DMS114 treated with DMSO at 0.1 percent for 48 hours (cell line): ENCODE measurements at regions not wholly inside any gene's neighbourhood (a gene's known extent, or its start where the extent isn't known, plus 50 kb on each side); places are given as distances from the start of the nearest gene placed in this dataset.
"Not testable (repeated sequence)": the region's sequence is repeated elsewhere in the genome, so short reads cannot be mapped to it uniquely, and the experiment has no call there.

Source experiments
- DNase-seq: peaks from one replicate; lab custom pipeline; 2025; ENCODE audit not compliant: unreplicated experiment; lab: John Stamatoyannopoulos, UW

DNA sequence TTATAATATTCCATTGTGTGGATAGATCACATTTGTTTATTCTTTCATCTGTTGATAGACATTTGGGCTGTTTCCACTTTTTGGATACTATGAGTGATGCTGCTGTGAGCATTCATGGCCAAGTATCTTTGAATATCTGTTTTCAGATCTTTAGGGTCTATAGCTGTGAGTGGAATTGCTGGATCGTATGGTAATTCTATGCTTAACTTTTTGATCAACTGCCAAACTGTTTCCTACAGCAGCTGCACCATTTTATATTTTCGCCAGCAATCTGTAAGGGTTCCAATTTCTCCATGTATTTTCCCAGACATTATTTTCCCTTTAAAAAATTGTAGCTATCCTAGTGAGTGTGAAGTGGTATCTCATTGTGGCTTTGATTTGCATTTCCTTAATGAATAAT lies 238.1 kb downstream of the AACS start:
- DNase-seq = no peak

DNA sequence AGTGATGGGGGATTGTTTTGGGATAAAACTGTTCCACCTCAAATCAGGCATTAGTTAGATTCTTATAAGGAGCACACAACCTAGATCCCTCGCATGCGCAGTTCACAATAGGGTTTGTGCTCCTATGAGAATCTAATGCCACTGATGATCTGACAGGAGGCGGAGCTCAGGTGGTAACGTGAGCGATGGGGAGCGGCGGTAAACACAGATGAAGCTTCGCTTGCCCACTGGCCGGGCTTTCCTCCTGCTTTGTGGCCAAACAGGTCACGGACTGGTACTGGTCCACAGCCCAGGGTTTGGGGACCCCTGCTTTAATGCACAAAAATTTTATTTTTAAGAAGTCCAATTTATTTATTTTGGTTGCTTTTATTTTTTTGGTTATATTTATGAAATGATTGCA lies 238.8 kb downstream of the AACS start:
- DNase-seq = no peak

DNA sequence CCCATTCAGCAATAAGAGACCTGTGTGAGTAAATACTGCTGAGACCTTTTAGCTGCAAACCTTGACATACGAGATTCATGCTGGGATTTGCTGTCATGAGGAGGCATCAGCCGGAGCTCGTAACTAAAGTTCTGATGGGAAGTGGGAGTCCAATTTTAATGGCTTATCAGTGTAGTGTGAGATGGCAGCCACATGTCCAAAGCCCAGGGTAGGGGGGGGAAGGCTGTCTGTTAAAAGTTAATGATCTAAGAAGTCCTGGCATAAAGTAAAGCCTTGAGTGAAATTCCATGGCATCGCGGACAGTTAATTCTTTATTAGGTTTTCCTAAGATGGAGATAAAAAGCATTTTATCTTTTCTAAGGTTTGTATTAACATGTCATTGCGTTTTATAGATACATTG lies 240.0 kb downstream of the AACS start:
- no peak for DNase-seq

DNA sequence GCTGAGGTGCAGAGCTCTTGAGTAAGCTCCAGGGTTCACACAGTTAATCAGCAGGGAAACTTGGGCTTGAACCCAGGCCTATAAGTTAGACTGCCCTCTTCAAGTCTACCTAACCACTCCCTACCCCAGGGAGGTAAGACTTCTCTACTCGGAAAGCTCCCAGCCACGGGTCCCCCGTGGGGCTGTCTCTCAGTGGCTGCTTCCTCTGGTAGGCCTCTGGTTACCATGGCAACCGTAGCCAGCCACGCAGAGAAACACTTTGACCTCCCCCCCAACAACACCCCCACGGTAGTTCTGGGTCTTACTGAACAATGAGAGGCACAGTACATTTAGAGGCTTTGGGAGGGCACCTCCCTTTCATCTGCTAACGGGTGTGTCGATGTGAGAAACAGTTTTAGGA lies 245.2 kb downstream of the AACS start:
- DNase-seq = no peak

DNA sequence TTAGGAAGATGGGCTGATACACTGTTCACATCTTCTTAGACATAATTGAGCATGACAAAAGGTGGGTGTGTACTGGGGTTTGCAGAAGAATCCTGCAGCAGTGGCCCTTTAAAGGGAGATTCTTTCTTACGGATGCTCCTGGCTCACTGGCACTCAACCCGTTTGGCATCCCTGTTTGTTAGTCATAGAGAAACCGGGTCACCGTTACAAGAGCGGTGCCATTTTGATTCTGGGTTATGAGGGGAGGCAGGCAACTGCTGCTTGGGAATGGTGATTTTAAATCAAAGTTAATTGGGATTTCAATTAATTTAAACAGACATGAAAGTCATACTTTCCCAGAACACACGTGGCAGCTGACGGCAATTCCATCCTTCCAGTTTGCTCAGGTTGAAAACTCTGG lies 245.8 kb downstream of the AACS start:
- DNase-seq = no peak

DNA sequence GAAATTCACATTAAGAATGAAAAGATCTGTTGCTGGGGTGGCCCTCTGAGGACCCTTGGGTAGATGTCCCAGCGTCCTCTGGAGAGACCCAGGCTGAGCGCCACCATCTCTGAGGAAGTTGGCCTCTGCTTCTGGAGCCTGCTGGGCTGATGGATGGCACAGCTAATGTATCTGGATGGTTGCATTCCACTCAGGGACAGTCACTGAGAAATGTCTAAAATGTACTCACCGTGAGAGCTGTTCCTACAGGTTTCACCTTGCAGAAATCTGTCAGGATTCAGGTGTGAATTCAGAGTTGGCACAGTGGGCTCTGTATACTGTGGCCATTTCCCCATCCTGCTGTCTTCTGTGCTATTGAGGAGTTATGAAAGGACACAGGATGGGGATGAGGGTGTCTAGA lies 247.2 kb downstream of the AACS start:
- no peak for DNase-seq

DNA sequence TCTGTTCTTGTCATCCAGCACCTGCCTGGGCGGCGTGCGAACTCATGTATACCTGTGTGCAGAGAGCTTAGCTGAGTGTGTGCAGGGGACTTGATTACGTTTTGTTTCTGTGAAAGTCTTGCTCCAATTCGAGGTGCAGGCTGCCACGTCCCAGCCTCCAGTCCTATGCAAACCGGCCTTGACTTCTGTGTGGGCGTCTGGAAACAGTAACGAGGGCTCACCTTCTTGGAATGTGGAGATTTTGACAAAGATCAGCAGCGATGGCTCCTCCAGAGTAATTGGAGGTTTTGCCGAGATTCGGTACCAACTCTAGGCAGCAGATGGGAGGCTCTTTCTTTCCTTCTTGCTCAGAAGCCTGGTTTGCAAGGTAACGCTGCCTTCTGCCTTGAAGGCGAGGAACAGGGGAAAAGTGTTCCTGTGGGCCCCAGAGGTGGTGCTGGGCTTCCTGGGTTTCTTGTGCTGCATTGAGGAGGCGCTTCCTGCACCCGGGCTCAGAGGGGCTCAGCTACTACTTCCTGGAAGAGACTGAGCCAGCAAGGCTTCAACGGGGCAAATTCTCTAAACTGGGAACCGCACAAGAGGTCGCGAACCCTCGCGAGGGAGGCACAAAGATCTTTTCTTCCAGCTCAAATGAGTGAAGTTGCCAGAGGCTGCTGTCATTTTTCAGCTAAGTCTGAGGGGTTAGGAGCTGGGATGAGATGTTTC lies 249.0 kb downstream of the AACS start:
- no peak for DNase-seq

DNA sequence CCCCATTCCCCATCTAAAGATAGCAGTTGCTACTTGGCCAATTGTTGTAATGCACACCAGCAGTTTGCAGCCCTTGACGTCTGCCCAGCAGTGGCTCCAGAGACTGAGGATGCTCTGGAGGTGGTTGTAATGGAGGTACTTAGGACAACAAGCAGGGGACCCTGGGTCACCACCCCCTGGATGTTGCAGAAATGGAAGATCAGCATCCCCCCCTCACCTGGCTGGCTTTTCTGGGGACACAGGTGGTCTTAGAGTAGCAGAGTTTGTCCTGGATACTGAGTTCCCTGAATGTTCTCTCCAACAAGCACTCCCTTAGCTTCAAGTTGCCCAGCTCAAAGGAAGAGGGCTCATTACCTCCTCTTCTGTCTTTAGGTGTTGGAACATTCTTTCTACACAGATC lies 250.5 kb downstream of the AACS start:
- no peak for DNase-seq

DNA sequence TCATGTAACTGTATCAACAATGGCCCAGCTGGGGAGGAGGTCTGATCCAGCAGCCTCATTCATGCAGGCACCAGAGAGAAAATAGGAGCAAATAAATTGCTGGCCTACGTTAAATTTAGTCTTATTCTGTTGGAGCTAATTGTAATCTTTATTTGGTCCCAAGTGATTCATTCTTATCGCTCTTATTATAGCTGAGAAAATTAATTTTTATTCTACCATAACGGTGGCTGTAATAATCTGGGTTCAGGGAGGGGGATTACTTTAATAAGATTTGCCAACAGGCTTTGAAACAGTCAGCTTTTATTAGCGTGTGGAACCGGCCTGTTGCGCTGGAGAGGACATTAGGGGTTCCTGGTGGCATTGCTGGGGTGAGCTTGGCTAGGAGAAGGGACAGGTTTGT lies 254.9 kb downstream of the AACS start:
- DNase-seq = no peak

DNA sequence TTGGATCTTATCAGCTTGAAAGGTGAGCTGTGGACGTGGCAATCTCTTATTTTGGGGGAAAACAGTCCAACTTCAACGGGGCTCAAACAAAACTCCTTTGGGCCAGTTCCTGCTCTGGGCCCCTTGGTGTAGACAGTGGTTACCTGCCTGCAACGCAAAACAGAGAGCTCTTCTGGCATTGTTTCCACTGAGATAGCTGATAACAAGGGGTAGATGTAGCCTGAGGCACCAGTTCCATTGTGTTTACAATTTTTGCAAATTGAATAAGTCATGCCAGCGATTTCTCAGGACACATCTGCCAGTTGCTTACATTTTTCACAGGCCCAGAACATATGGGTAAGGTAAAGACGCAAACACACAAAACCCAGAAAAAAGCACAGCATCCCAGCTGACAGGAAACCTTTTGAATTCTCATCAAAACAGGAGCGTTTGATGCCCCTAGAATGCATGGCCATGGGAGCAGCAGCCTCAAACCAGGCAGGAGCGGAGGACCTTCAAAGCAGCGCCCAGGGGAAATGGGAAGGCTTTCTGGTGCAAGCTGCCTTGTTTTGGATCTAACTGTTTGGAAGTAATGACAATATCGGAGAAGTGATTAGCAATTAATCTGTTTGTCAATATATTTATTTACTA lies 259.7 kb downstream of the AACS start:
- no peak for DNase-seq

DNA sequence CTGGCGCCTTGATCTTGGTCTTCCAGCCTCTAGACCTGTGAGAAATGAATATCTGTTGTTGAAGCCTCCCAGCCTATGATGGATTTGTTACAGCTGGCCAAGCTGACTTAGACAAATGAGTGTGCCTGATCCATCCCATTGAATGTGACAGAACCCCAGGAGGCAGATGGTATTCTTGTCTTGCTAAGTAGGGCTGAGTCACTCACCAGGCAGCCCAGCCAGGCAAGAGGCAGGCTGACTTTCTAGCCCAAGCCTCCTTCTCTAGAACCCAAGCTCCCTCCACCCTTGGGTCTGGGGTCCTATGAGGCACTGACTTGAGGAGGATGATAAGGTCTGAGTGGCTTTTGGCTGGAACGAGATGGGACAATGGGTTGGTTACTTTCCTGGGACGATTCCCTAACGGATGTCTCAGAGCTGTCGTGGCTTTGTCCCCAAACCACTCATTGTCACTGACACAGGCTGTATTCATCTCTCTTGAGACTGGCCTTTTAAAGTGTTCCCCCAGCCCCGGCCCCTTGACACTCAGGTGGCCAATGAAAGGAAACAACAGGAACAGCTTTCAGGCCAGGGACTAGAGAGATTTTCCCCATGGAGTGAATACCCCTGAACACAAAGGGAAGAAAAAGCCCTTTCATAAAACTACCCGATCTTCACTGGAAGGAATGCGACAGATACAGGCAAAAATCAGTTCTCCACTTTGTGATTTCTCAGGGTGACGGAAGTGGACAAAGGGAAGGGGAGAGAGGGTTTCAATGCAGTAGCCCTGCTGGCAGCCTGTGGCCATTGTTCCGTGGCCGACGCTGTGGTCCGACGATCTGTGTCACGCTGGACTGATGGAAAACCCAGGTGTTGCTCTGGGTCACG lies 264.2 kb downstream of the AACS start:
- no peak for DNase-seq

DNA sequence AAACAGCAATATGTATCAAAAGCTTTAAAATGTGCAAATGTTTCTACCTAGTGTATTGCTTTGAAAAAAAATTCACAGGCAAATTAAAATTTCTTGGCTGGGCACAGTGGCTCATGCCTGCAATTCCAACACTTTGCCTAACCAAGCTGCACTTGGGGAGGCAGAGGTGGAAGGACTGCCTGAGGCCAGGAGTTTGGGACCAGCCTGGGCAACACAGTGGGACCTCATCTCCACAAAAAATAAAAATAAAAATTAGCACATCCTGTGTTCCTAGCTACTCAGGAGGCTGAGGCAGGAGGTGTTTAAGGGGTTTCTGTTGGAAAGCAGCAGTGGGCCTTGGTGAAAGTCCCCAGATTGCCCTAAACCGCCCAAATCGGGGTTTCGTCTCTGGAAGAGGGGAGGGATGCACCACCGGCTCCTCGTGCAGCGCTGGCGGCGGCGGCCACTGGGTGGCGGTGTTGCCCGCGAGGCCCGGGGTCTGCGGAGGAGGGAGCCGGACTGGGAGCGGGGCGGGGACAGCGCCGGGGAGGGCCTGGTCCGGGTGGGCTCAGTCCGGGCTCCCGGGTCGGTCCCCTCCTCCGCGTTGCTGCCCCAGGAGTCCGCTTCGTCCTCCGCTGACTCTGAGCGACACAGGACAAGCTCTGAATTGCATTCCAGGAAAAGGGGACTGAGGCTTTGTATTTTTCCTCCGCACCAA lies 265.6 kb downstream of the AACS start:
- DNase-seq = peak; percentile 40

DNA sequence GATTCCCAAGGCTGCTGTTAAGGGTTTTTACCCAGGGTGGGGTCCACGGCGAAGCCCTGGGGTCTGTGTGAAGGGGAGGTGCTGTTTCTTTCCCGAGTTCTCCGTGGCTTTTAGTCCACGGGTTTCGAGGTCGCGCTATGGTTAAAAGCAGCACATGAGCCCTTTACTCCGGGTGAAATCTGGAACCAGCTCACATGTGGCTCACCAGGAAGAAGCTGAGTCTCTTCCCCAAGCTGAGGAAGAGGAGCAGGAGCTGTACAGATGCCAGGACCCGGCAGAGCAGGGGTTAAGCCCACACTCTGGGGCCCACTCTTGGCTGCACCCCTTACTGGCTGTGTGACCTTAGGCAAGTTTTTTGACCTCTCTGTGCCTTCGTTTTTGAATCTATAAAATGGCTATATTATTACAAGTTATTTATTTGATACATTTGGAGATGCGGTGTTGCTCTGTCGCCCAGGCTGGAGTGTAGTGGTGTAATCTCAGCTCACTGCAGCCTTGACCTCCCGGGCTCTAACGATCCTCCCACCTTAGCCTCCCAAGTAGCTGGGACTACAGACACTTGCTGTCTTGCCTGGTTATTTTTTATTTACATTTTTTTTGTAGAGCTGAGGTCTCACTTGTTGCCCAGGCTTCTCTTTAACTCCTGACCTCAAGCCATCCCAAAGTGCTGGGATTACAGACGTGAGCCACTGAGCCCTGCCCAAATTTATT lies 266.3 kb downstream of the AACS start:
- no peak for DNase-seq

DNA sequence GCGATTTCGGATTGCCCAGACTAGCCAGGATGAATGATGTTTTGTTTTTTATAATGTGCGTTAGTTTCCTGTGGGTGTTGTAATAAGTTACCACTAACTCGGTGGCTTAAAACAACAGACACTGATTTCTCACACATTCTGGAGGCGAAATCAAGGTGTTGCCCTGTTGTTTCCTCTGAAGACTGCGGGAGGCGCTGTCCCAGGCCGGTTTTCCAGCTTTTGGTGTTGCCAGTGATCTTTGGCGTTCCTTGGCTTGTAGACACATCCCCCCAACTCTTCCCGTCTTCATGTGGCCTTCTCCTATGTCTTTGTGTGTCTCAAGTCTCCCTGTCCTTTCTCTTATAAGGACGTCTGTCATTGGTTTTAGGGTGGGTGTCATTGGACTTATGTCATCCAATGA lies 267.7 kb downstream of the AACS start:
- DNase-seq = no peak

DNA sequence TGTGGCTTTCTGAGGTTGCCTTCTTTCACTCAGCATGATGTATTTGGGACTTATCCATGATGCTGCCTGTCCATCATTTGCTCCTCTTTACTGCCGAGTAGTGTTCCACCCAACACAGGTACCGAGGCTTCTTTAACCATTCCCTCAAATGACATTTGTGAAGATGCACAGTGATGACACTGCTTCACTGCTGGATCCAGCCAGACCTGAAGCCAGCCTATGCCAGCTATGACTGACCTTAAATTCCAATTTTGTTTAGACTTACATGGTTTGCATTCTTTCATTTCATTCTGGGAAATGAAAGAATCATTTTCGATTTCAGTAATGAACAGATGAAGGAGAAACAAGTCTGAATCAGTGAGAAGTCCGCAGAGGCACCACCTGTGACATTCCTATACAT lies 271.0 kb downstream of the AACS start:
- no peak for DNase-seq

DNA sequence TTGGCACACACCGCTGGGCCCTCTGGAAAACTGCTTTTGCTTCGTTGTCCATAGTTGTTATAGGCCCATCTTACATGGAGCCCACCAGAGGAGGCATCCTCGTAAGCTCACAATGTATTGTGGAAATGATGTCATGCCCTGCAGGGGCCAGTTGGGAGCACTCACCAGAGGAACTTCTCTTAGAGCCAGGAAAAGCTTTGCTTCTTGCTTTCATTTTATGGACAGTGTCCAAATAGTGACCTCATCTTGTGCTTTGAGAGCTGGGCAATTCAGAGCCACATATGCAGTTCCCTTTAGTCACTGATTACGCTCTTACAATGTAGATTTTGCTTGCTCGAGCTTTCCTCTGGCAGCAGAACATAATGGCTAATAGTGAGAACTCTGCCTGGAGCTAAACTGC lies 275.6 kb downstream of the AACS start:
- DNase-seq = no peak

DNA sequence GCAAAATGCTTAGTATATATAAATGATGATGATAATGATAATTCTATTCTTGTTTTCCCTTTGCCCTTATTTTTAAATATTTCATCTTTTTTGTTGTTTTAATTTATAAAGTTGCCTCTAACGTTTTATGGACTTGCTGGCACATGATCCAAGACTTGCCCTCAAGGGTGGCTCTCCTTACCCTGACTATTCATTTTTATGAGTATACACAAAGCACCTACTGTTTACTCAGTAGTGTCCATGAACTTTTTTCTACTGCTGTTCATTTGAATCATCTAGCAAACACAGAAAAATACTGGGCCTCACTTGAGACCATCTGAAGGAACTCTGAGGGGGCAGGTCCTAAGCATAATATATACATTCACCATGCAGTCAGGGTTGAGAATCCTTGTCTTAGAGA lies 276.2 kb downstream of the AACS start:
- DNase-seq = no peak

DNA sequence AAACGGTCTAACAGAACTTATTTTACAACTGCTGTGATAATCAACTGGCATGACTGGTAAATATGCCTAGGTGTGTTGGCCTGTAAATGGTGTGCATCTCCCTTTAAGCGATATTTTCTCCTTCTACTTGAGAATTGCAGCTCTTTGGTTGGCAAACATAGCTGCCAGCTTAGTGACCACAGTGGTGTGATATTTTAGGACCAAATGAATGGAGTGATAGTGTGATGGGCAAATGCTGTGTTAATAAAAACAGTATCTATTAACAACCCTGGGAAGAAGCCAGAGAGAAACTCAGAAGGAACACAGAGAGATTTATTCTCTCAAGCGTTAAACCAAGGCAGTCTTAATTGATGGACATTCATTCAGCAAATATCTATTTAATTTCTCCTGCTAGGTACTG lies 278.4 kb downstream of the AACS start:
- no peak for DNase-seq

DNA sequence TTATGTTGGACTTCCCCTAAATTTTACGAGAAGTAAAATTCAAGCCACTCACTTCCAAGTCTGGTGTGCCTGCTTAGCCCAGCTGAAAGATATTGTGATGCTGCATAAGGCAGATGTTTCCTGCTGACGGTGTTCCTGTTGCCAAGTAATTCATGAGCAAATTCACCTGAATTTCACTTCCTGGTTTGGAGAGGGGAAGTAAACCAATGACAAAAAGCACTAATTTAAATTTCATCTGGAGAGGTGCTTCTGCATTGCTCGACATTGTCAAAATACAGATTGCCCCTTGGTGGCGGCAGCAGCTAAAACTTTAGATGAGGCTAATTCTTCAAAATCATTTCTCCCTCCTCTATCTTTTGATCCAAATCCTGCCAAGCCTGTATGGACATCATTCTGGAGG lies 281.1 kb downstream of the AACS start:
- DNase-seq = peak; percentile 4

DNA sequence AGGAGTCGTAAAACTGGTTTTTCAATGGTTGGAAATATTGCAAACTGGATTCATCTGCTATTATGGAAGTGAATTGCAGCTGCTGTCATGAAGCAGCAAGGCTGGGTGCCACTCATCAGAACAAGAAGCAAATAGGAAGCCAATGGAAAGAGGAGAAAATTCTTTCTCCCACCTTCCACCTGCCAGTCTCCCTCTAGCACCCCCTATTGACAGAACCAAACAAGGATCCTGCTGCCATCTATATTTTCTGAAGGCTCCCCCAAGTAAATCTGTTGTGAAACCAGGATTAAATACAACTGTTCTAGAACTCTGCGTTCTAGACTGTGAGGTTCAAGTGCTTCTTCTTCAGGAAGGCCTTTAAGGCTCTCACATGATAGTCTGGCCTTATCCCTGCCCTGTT lies 286.6 kb downstream of the AACS start:
- DNase-seq = no peak

DNA sequence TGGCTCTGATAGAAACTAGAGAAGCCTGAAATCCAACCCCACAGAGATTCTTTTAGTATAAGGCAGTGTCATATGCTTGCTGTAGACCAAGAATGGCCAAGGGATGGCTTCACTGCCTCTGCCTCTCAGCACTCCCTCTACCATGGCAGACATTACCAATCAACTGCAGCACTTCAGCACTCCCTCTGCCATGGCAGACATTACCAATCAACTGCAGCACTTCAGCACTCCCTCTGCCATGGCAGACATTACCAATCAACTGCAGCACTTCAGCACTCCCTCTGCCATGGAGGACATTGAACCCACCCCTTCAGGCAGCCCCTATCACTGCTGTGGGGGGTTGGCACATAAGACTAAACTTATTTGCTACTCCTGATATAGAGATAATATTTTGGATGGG lies 287.8 kb downstream of the AACS start:
- not testable (repeated sequence) for DNase-seq
